OCI-M1 (cell line): ENCODE measurements at regions not wholly inside any gene's neighbourhood (a gene's known extent, or its start where the extent isn't known, plus 50 kb on each side); places are given as distances from the start of the nearest gene placed in this dataset.
"Not testable (repeated sequence)": the region's sequence is repeated elsewhere in the genome, so short reads cannot be mapped to it uniquely, and the experiment has no call there.

Experiments
- DNase-seq: peaks from one replicate; lab custom pipeline; 2025; lab: John Stamatoyannopoulos, UW

- DNase-seq: not testable (repeated sequence)
Observed at GRCh38 chr5:102154791-102155605, 141.1 kb downstream of the SLCO4C1 start.

DNA sequence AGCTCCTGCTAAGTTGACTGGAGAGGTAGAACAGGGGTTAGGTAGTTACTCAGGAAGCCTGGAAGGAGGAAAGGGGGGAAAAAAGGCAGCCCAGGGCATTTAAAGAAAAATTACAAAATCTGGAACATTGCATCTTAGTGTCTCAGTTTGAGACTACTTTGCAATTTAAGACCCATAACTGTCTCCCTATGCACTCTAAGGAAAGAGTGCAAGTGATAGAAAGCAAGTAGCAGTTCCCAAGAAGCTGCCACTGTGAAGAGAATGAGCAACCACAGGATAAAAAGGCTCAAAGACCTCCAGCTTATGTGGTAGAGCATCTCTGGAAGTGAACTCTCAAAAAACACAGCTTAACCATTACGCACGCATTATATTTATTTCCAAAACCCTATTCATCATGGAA lies 141.8 kb downstream of the SLCO4C1 start:
- DNase-seq: no peak

DNA sequence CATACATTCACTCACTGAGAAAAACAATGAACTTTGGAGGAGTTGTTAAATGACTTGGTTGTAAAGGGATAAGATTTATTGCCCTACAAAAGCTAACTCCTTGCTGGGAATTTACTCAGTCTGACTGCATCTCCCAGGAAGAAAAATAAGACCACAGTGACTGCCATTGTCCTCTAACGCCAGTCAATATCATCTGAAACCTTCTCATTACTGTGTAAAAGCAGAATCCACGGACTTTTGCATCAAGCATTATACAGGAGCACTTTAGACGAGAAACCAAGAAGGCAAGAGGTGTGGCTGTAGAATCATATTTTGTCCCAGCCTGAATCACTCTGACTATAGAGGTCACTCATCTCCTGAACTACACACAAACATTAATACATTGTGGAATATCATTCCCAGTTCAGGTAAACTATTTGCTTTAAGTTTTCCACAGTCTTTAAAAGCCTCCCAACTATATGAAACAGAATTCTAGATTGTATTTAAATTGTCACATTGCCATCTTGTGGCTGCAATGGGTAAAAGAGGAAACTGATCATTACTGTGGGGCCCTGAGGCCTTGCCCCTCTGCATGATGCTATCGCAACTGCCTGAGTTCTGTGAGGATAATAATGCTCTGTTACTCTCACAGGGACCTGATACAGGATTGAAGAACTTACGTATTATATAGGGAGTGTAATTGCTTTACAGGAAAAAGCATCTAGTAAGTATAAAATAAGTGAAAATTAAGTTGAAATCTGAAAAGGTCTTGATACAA lies 142.9 kb downstream of the SLCO4C1 start:
- DNase-seq: peak; percentile 82

GRCh38 chr5:102139029-102139428 lies 157.1 kb downstream of the SLCO4C1 start:
- no peak for DNase-seq

DNA sequence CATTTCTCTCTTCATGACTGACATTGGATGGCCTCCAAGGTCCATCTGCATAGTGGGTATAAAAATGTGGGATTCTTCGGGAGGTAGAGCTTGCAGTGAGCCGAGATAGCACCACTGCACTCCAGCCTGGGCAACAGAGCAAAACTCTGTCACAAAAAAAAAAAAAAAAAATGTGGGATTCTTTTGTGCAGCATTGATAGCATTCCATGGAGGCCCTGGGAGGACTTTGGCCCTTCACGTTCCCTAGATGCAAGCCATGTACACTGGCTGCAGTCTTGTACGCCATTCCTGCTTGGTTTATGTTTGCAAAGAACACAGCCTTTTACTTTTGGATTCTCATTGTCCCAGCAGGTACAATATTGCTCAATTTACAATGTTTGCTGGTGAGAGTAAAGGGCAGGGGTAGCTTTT lies 157.8 kb downstream of the SLCO4C1 start:
- DNase-seq: no peak

DNA sequence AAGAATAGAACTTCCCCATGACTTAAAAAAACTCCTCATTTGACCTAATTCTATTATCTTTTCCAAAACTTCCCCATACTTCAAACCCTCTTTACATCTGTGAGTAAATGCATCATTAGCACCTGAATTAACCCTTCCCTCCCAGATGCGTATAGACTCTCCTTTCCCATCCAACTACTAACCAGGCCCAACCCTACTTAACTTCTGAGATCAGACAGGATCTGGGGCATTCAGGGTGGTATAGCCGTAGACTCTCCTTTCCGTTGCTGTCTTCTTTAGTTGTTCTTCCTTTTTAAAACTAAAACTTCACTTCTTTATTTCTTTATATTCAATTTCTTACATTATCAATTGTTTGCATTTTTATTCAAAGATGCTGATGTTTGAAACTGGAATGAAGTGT lies 165.2 kb downstream of the SLCO4C1 start:
- DNase-seq: no peak

DNA sequence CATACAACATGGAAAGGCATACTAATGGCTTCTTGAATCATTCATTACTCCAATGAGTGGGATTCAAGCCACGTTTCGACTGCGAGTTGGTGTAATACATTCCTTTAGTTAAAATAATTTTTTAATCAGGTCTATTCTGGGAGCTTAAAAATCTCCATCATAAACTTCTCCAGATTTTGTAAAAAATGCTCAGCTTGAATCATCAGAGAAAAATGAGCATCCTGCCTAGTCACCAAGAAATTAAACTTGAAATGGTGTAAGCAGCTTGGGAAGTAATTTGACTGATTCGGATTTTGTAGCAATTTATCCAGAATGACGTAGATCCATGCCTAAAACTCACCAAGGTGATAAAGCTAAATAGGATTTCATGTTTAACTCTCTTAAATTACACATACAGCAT lies 165.7 kb downstream of the SLCO4C1 start:
- DNase-seq: no peak

- DNase-seq: no peak
Observed at GRCh38 chr5:102119252-102119651, 176.8 kb downstream of the SLCO4C1 start.

- DNase-seq: no peak
Observed at GRCh38 chr5:102115736-102116135, 180.3 kb downstream of the SLCO4C1 start.

DNA sequence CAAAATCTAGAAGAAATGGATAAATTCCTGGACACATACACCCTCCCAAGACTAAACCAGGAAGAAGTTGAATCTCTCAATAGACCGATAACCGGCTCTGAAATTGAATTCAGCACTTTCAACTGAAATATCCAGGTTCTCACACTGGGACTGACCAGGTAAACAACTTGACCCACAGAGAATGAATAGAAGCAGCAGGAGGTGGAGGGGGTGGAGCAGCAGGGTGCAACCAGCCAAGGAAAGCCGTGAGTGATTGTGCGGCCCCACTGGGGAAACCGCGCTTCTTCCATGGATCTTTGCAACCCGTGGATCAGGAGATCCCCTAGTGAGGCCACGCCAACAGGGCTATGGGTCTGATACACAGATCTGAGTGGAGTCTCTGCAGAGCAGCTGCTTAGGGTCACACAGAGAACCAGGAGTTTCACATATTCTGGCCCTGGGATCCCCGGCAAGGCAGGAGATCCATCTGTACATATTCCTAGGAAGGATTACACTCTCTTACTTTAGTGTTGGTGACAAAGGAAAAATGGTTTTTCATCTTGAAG lies 181.5 kb downstream of the SLCO4C1 start:
- DNase-seq: no peak

- no peak for DNase-seq
Observed at GRCh38 chr5:102107865-102108264, 188.2 kb downstream of the SLCO4C1 start.

DNA sequence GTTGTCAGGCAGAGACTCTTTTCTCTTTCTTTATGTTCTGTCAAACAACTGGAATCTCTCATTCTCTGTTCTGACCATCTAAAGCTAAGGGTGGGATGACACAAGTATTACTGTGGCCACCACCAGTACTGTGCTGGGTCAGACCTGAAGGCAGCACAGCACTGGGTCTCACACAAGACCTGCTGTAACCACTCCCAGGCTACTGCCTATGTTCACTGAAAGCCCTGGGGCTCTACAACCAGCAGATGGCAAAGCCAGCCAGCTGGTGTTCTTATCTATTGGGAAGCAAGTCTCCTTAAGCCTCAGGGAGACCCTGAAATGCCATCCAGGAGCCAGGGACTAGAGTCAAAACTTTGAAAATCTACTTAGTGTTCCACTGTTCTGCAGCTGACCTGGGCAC lies 189.5 kb downstream of the SLCO4C1 start:
- DNase-seq: no peak

DNA sequence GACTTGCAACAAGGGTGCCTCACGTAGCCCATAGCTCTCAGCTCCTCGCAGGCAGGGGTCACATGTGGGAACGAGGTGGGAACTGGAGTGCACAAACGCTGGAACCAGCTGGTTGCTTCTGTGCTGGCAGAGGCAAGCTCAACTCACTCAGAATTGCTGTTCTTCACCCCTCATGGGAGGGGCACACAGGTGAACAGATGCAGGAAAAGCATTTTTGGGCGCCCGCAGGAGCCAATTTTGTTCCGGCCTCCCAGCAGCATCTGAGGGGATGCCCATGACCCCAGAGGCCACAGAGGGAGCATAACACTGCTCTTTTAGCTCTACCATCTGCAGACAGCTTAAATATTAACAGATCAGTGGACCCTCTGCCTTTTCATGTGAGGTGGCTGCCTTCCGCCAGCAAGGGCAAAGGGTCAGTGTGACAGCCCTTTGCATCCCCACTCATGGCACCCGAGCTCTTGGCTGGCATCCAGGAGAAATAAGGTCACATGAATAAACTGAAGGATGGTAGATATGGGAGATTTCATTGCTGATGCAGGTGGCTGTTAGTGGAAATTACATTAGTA lies 196.2 kb downstream of the SLCO4C1 start:
- DNase-seq: no peak

- not testable (repeated sequence) for DNase-seq
Observed at GRCh38 chr5:102099083-102099482, 197.0 kb downstream of the SLCO4C1 start.

- not testable (repeated sequence) for DNase-seq
Observed at GRCh38 chr5:102098606-102099005, 197.5 kb downstream of the SLCO4C1 start.

DNA sequence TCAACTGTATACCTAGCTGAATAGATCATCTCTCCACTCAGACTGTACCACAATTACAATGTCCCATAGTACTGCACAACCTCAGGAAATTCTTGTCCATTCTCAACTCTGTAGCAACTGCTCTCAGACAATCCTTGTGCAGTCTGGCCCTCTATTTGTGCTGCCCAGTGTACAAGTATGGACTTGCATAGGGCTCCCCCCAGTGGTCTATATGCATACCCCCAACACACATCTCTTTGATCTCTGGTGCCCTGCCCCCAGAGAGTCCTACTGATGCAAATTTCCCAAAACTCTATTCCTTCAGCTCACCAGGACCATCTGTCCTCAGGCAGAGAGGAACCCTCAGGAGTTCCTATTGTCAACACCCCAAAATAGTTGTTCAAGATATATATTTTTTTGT lies 205.3 kb downstream of the SLCO4C1 start:
- DNase-seq: peak; percentile 74

DNA sequence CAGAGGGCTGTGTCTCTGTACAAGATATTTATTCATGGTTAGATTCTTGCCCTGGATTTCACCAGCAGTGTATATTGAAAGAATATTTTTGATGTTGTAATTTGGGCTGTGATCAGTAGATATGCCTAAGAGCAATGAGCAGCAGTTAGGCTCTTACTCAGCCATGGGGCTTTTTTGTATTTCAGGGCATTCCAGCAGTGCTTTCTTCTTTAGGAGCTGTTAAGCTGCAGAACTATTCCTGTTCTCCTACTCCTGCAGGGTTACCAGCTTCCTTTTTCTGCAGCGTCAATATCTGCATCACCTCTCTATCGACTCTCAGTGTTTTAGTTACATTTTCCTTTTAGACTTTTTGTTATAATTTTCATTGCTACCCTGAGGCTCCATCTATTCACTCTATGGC lies 206.2 kb downstream of the SLCO4C1 start:
- DNase-seq: no peak

DNA sequence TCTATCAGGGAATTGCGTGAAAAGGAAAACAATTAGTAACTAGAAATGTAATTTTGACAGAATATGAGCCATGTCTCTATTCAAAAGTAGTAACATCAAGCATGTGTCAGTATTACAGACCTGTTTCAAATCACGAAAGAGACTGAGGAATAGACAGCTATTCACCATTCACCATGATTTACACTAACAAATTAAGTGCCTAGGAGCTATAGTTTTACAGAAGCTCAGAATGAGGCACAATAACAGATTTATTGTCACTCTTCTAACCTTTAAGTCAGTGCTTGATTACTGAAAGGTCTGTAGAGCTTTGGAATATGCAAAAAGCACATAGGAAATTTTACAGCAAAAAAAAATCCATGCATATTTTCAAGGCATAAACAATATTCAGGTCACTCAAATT lies 208.2 kb downstream of the SLCO4C1 start:
- no peak for DNase-seq

DNA sequence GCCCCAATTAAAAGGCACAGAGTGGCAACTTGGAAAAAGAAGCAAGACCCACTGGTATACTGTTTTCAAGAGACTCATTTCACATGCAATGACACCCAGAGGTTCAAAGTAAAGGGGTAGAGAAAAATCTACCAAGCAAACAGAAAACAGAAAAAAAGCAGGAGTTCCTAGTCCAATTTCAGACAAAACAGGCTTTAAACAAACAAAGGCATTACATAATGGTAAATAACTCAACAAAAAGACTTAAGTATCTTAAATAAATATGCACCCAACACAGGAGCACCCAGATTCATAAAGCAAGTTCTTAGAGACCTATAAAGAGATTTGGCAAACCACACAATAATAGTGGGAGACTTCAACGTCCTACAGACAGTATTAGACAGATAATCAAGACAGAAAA lies 215.8 kb downstream of the SLCO4C1 start:
- DNase-seq: no peak

- DNase-seq: no peak
Observed at GRCh38 chr5:102077920-102078319, 218.2 kb downstream of the SLCO4C1 start.

GRCh38 chr5:102069974-102070373 lies 226.1 kb downstream of the SLCO4C1 start:
- DNase-seq: no peak

GRCh38 chr5:102068870-102069269 lies 227.2 kb downstream of the SLCO4C1 start:
- DNase-seq: no peak

DNA sequence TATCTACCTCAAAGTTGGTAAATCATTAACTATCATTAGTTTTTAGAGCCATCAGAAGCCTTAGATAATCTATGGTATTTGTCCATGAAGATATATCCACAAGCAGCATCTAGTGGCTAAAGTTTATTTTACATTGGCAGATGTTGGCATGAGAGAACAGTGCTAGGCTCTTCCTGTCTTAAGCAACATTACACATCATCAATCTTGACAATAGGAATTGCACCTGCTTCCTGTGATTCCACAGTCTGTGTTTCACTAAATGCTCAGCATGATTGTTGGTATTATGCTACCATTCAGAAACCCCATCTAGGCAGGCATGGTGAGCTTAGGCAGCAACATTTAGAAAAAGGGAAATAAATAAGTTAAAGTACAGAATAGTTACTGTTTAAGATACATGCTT lies 246.6 kb downstream of the SLCO4C1 start:
- no peak for DNase-seq
